Stomach (tissue), 4 donors: ENCODE measurements at regions not wholly inside any gene's neighbourhood (a gene's known extent, or its start where the extent isn't known, plus 50 kb on each side); places are given as distances from the start of the nearest gene placed in this dataset.

Experiments used
- EP300 ChIP-seq: sonication (generic); formaldehyde crosslinking; IDR thresholded peaks from one replicate; pipeline ENCODE4 v1.6.1; 2017; ENCODE audit warnings: antibody characterized with exemption
- POLR2A ChIP-seq, 4 donors: fragments of 450-650 bp; IDR thresholded peaks; one replicate each; pipeline ENCODE4 v1.6.1; 2016; ENCODE audit warnings: antibody characterized with exemption in 4 of 4, control low read depth in 2 of 4, mild to moderate bottlenecking in 1 of 4, moderate library complexity in 1 of 4
- TF ChIP-seq, protein P1 (sequence below), 7 experiments: fragments of 450-650 bp in 4 of 7; fragments of 200-600 bp in 3 of 7; sonication (generic) in 3 of 7; IDR thresholded peaks; one replicate each; pipeline ENCODE4 v1.5.1; 2016 to 2019; ENCODE audit warnings: antibody characterized with exemption in 7 of 7, control low read depth in 2 of 7, mild to moderate bottlenecking in 1 of 7

- TF ChIP-seq, protein P1, sequence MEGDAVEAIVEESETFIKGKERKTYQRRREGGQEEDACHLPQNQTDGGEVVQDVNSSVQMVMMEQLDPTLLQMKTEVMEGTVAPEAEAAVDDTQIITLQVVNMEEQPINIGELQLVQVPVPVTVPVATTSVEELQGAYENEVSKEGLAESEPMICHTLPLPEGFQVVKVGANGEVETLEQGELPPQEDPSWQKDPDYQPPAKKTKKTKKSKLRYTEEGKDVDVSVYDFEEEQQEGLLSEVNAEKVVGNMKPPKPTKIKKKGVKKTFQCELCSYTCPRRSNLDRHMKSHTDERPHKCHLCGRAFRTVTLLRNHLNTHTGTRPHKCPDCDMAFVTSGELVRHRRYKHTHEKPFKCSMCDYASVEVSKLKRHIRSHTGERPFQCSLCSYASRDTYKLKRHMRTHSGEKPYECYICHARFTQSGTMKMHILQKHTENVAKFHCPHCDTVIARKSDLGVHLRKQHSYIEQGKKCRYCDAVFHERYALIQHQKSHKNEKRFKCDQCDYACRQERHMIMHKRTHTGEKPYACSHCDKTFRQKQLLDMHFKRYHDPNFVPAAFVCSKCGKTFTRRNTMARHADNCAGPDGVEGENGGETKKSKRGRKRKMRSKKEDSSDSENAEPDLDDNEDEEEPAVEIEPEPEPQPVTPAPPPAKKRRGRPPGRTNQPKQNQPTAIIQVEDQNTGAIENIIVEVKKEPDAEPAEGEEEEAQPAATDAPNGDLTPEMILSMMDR (IDR thresholded peaks at IDR 0.05) = no peak
- TF ChIP-seq POLR2A (IDR thresholded peaks at IDR 0.05) = no peak
- TF ChIP-seq EP300 = no peak
Measured at GRCh38 chr9:111144741-111145140, 106.5 kb upstream of the LPAR1 start.
